GM20000 (cell line): ENCODE measurements at regions not wholly inside any gene's neighbourhood (a gene's known extent, or its start where the extent isn't known, plus 50 kb on each side); places are given as distances from the start of the nearest gene placed in this dataset.

Source experiments
- DNase-seq: peaks from one replicate; pipeline ENCODE4 v3.0.0; 2012; ENCODE audit warnings: low spot score
- CTCF ChIP-seq: IDR thresholded peaks from 2 replicates; pipeline ENCODE4 v1.5.1; 2012; ENCODE audit warnings: mild to moderate bottlenecking, control low read depth; ENCODE audit errors: extremely low read depth, missing control alignments

- no peak for DNase-seq
- no peak for TF ChIP-seq CTCF
Observed at GRCh38 chr10:78436222-78436573, 402.5 kb downstream of the RPS24 start.

GRCh38 chr10:78436706-78437406 lies 403.2 kb downstream of the RPS24 start:
- no peak for DNase-seq
- no peak for TF ChIP-seq CTCF

- DNase-seq, result no peak
- no peak for TF ChIP-seq CTCF
Observed at GRCh38 chr10:78437407-78437768, 403.7 kb downstream of the RPS24 start.

GRCh38 chr10:78437998-78438906 lies 404.6 kb downstream of the RPS24 start:
- TF ChIP-seq CTCF, result no peak
- DNase-seq, result no peak

- no peak for TF ChIP-seq CTCF
- DNase-seq, result no peak
Observed at GRCh38 chr10:78438907-78439809, 405.5 kb downstream of the RPS24 start.

- no peak for TF ChIP-seq CTCF
- no peak for DNase-seq
Observed at GRCh38 chr10:78441010-78441409, 407.3 kb downstream of the RPS24 start.
